OCI-LY1 (cell line): ENCODE measurements at regions not wholly inside any gene's neighbourhood (a gene's known extent, or its start where the extent isn't known, plus 50 kb on each side); places are given as distances from the start of the nearest gene placed in this dataset.

Source experiments
- EZH2 ChIP-seq: fragments of 200-600 bp; sonication (generic), shearing (Covaris generic); IDR thresholded peaks from 2 replicates; pipeline ENCODE4 v1.8.0; 2017; ENCODE audit warnings: borderline replicate concordance, mixed run types, mild to moderate bottlenecking, antibody characterized with exemption, low read length, moderate library complexity, mixed read lengths
- TF ChIP-seq, protein P1 (sequence below): fragments of 200-600 bp; sonication (generic), shearing (Covaris generic); IDR thresholded peaks from 2 replicates; pipeline ENCODE4 v1.5.1; 2017; ENCODE audit warnings: mild to moderate bottlenecking, antibody characterized with exemption, low read length, moderate library complexity, mixed read lengths

DNA sequence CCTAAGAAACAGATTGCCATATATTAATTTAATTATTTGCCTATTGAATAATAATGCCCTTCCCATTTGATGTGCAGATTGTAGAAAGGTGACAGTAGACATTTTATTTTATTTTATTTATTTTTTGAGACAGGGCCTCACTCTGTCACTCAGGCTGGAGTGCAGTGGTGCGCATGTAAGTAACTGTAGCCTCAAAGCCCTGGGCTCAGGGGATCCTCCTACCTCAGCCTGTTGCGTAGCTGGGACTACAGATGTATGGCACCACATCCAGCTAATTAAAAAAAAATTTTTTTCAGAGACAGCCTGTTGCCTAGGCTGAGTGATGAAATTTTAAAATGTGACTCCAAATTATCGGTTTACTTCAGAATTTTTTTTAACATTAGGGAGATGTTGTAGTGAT lies 1110.0 kb upstream of the EEF2KMT start:
- TF ChIP-seq, protein P1, sequence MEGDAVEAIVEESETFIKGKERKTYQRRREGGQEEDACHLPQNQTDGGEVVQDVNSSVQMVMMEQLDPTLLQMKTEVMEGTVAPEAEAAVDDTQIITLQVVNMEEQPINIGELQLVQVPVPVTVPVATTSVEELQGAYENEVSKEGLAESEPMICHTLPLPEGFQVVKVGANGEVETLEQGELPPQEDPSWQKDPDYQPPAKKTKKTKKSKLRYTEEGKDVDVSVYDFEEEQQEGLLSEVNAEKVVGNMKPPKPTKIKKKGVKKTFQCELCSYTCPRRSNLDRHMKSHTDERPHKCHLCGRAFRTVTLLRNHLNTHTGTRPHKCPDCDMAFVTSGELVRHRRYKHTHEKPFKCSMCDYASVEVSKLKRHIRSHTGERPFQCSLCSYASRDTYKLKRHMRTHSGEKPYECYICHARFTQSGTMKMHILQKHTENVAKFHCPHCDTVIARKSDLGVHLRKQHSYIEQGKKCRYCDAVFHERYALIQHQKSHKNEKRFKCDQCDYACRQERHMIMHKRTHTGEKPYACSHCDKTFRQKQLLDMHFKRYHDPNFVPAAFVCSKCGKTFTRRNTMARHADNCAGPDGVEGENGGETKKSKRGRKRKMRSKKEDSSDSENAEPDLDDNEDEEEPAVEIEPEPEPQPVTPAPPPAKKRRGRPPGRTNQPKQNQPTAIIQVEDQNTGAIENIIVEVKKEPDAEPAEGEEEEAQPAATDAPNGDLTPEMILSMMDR, result no peak
- no peak for TF ChIP-seq EZH2
